HG03064 (cell line): ENCODE measurements at regions not wholly inside any gene's neighbourhood (a gene's known extent, or its start where the extent isn't known, plus 50 kb on each side); places are given as distances from the start of the nearest gene placed in this dataset.

Source experiments
- ATAC-seq: cut with Tn5 transposase; IDR thresholded peaks from one replicate; pipeline ENCODE4 v1.9.1; 2021; ENCODE audit warnings: low read depth; ENCODE audit not compliant: unreplicated experiment

DNA sequence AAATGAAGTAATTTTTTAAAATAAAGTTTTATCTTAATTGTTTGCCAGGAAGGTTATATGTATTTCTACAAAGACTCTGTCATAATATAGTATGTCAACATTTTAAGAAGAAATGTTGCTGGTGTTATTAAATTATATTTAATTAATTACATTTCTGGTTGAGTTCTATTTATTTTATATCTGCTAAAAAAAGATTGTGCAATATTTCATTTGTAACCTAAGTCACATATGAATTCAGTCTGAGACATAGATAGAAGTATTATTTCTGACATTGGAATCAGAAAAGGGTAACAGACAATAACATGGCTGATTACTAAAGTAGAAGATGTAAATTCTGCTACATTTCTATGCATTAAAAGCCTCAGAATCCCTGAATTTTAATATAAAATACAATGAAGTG is 1985.1 kb downstream of the C4orf33 start:
- no peak for ATAC-seq

DNA sequence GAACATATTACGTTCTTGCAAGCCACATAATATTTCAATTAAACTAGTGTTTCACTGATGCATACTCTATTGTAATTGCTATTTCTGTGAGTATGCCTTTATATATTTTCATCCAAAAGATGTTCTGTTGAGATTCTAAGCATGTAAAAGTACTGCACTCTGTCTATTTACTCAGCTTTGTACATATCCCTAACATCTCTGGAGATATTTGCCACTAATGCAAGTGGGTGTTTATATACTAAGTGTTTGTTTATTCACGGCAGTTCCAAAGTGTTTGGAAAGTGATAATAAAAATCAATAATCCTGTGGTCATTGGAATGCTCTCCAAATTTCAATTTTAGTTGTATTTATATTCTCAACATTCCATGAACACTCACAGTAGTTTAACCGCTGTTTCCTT is 1989.0 kb downstream of the C4orf33 start:
- ATAC-seq: no peak

DNA sequence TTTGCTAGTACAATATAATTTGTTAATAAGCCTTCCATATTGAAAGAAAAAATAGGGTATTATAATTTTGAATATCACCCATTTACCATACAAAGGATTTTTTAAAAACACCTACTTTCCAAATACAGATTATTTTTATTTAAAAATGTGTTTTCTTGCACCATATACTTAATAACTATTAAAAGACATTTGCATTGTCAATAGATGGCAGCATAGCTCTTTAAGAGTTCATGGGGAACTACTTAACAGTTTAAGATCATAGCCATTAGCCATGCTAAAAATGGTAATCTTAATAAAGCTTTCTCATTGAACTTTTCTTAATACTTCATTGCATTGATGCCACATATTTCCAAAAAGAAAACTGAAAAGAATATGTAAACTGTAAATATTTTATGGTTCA is 1995.9 kb downstream of the C4orf33 start:
- no peak for ATAC-seq

DNA sequence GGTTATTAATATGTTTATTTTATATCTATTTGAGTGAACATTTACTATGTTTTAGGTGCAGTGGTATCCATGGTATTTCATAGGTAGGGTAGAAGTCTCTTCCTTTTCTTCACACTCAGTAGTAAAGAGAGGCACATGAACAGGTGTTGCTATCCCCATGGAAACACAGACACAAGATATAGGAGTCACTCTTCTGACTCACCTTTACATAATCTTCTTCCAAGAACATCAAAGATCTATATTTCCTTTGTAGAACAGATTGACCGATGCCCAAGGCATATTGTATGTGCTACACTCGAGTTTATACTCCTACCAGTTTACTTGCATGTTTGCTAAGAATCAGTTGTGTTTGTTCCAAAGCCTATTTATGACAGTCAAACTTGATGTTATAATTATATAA is 1997.4 kb downstream of the C4orf33 start:
- no peak for ATAC-seq

DNA sequence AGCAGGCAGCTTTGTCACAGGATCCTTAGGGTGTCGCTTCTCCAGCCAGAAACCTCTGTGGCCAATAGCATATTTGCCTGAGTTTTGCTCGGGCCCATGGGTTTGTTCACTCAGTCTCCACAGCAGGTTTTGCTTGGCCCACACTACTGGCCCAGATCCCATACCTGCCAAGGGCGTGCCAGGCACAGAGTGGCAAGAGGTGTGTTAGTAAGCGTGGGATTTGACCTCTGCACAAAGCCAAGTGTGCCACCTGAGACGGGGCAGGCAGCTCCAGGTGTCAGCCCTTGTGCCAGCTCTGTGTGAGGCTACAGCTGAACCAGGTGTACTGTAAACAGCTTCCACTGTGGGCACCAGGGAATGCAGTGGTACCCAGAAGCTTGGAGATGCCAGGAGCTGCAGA is 2003.0 kb downstream of the C4orf33 start:
- no peak for ATAC-seq

DNA sequence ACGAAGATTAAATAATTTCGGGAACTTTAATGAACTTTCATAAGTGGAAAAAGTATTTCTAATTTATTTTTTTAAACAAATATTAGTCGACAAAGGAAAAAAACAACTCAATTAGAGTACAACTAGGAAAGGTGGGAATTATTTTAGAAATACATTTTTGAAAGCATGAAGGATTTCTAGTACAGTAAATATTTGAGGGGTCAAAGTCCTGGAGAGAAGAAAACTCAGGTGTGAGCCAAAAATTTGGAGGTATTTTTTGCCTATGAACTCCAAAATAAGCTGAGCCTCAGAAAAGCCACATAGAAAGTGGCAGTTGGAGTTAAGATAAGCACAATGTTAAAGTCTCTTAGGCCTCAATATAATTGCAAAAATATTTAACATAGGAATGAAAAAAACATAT is 2017.3 kb downstream of the C4orf33 start:
- ATAC-seq: no peak

DNA sequence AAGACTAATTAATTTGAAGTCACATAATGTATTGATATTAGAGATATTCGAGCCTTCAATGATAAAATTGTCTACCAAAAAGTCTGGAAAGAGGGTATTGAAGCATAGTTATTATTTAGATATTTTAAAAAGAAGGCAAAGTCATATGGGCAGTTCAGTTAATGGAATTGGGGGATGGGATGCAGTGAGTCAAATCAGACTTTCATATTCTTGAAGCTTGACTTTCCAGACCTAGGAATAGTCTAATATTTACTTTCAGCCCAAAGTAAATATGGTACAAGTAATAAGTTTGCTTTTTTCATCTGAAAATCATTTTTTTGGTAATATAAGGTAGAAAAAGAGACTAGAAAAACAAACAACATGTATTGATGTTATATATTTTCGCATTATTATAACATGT is 2017.8 kb downstream of the C4orf33 start:
- ATAC-seq: no peak

DNA sequence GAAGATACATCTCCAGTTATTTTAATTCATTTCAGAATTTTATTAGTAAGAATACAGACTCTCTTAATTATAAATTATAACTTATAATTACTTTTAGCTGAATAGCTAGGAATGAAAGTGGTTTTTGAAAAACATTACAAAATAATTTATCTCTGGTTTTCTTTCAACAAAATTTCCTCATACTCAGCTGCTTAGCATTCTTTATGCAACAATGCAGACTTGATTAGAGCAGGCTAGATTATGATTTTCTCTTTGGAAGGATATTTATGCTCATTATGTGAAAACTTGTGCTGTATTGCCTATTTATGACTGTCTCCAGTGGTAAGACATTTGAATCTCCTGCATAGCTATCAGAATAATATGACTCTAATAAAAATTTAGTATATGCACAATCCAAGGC is 2023.7 kb downstream of the C4orf33 start:
- ATAC-seq: no peak

DNA sequence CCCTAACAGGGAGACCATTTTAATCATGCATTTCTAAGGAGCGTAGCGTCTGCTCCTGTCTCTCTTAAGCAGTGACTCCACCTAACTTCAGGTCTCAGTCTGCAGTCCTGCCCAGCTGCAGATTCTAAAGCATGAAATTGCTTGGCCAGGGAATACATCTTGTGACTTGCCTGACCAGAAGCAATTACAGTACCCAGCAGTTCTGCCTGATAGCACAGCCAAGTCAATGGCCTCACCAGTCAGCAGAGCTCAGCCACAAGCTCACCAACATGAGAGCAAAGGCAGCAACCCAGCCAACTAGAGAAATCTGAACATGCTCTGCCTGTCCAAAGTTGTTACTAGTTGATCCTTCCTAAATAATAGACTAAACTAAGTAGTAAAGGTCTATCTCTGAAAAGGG is 2011.9 kb upstream of the PCDH10 start:
- ATAC-seq: no peak

DNA sequence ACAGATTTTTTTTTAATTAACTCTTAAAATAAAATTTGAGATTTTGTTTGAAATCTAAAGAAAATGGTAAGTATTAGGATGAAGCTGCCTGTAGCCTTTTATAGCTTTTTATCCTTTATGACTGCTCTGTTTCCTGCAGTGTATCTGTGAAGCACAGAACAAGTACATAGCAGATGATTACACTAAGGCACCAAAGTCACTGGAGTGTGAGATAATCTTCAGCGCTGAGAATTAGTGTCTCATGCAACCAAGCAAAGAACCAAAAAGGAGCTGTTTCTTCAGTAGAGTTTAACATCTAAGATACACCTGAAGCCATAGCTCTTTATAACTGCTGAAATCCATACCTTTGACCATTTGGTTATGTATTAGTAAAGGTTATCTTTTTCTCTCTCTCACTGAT is 1989.8 kb upstream of the PCDH10 start:
- no peak for ATAC-seq

DNA sequence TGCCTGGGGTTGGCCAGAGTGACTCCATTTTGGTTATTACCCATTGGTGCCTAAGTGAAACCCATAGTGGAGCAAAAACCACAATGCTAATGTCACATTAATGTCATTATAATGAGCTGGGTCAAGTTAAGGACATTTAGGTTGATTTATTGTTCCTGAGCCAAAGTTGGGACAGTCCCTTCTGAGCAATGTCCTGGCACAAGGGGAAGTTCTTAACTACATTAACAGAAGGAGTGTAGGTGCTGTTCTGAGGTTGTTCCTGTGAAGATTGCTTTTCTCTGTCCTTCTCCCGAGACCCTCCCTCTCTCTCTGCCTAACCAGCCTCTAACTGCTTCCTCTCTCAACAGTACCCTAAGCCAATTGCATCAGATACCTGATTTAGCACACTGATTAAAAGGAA is 1956.8 kb upstream of the PCDH10 start:
- no peak for ATAC-seq

DNA sequence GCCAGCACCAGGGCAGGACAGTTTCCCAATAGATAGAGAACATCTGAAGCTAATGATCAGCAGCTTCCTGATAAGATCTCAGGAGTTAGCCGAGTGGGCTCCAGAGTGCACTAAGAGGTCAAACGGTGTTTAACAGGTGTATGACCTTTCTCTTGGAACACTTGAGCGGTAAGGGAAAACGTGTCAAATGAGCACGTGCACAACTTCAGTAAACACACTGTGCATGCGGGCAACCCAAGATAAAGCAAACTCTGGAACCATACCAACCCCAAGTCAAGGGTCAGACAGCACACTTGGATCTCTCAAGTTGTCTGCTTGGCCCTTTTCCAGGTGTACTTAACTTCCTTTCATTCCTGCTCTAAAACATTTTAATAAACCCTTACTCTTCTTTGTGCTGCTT is 1941.5 kb upstream of the PCDH10 start:
- no peak for ATAC-seq

DNA sequence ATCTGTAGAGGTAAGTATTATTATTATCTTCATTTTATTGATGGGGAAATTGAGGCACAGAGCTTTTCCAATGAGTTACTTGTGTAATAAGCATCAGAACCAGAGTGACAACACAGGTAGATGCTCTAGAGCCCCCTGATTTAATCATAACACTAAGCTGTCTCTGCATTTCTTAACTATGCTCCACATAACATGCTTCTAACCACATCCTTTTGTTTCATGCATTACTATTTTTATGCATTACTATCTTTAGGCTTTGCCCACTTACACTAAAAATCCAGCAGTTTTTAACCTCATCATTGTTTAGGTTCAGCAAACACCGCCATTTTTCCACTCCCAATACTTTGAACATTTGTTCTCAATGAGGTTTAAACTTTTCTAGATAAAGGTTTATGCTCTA is 1900.8 kb upstream of the PCDH10 start:
- no peak for ATAC-seq

DNA sequence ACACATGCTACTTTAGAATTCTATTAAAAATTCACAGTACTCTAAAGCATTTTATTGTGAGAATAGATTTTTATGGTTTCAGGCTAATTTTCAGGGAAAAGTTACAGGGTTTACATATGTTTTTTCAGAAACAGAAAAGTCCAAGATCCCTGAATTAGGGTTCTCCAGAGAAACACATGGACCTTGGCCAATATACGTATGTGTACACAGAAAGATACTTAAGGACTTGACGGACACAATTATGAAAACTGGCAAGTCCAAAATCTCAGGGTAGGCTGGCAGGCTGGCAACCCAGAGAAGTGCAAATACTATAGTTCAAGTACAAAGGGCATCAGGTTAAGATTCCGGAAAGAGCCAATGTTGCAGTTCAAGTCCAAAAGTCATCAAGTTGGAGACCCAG is 1897.8 kb upstream of the PCDH10 start:
- ATAC-seq: no peak

DNA sequence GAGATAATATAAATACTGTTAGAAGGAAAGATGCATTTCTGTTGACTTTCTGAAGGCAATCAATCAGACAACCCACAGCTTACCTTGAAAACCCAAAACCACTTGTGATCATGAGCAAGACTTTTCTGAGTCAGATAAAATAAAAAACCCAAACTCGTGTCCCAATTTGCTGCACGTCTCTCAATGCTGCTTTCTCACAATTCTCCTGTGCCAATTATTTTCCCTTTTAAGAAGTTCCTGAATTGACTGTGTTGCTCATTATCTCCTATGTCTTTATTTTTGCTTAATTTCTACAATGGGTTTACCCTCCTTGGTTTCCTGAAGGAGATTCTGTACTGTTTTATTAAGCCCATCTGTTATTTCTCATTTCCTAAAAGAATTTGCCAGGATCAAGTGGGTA is 1891.9 kb upstream of the PCDH10 start:
- no peak for ATAC-seq

DNA sequence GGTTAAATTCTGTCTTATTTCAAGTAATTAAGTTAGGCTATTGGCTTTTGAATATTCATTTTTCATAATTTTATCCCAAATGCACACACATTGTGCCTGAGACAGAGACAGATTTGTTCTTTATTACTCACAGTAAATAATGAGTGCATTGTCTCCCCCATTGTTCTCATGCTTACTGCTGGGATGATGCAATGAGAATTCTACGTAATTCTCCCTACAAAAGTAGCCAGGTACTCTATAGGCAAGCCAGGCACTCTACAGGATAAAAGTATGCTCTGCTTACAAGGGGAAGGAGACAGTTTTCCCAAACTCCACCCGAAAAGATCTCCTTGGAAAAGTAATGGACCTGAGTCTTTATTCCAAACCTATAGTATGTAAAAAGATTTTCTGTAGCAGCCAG is 1890.7 kb upstream of the PCDH10 start:
- no peak for ATAC-seq

DNA sequence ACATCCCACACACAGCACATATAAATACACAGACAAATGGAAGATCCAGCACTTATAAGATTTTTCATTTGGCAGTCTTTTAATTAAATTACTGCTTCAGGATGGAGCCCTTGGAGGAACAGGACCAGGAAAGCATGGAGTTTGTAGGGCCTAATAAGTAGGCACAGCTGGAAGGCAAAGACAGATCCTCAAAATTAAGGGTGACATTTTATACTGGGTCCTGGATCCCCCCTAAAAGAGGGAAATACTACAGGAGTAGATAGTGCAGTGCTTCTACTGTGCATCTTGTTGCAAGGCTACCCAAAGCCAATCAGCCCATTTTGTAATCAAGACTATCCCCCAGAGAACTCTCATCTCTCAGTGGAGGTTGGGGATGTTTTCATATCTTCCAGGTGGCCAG is 1860.7 kb upstream of the PCDH10 start:
- no peak for ATAC-seq

DNA sequence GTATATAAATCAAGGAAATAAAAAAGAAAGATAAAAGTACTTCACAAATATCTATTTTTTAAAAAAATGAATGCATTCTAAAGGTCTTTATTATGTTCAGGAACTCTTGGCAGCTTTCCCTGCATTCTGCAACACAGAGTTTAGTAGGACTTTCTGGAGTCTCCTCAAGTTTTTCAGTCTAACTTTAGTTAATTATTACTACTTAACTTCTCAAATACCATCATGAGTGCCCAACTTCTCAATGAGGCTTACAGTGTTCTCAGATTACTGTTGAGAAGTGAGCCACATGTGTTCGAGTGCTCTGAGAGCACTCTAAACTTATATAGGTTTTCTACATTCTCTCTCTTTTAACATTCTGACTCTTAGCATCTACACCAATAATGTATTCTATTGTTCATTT is 1852.9 kb upstream of the PCDH10 start:
- ATAC-seq: no peak

DNA sequence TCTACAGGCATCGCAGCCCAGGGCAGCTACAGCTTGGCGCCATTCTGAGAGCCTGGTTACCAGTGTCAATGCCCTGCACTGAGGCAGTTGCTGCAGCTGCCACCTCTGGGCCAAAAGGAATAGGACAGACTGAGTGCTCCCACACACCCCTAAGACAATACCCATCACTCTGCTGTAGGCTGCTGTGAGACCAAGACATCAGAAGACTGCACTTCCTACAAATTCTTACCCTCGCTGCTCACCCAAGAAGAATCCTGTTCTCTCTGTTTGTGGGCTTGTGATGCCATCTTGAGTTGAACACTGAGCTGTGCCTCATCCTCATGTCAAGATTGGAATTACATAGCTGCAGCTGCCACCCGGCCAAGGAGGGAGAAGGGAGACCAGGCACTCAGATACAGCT is 1847.0 kb upstream of the PCDH10 start:
- ATAC-seq: no peak

DNA sequence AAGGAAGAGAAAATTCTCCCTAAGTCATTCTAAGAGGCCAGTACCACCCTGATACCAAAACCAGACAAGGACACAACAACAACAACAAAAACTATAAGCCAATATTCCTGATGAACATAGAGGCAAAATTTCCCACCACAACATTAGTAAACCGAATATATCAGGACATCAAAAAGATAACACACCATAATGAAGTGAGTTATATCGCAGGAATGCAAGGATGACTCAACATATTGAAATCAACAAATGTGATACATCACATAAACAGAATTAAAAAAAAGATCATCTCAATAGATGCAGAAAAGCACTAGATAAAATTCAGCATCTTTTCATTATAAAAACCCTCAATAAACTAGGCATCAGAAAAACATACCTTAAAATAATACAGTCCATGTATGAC is 1844.4 kb upstream of the PCDH10 start:
- ATAC-seq: no peak

DNA sequence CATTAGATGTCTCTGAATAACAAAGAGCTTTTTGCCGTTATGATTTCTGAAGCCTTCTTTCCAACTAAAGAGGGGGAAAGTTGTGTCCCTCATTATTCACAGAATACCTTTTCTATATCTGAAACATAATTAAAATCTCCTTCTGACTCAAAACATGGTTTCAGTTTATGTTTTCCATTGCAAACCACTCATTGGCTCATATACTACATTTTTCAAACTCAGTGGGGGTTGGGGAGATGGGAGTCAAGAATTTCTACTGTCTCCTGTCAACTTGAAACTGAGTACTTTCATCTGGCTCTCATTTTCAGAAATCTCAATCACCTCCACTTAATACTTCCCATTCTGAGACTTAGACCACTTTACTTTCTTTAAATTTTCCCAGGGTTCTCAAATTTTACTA is 1839.5 kb upstream of the PCDH10 start:
- ATAC-seq: no peak

DNA sequence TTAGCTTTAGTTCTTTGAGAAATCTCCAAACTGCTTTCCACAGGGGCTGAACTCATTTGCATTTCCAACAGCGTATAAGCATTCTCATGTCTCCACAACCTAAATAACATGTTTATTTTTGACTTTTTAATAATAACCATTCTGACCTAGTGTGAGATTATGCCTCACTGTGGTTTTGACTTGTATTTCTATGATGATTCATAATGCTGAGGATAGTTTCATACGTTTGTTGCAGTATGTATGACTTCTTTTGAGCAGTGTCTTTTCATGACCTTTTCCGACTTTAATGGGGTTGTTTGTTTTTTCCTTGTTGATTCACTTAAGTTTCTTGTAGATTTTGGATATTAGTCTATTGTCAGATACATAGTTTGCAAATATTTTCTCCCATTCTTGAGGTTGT is 1833.0 kb upstream of the PCDH10 start:
- ATAC-seq: no peak

DNA sequence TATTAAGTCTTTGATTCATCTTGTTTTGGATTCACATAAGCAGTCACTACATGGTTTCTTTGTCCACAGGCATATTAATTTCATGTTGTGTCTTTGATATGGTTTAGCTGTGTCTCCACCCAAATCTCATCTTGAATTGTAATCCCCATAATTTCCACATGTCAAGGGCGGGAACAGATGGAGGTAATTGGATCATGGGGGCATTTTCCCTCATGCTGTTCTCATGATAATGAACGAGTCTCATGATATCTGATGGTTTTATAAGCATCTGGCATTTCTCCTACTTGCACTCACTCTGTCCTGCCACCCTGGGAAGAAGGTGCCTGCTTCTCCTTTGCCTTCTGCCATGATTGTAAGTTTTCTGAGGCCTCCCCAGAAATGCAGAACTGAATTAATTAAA is 1811.2 kb upstream of the PCDH10 start:
- no peak for ATAC-seq

DNA sequence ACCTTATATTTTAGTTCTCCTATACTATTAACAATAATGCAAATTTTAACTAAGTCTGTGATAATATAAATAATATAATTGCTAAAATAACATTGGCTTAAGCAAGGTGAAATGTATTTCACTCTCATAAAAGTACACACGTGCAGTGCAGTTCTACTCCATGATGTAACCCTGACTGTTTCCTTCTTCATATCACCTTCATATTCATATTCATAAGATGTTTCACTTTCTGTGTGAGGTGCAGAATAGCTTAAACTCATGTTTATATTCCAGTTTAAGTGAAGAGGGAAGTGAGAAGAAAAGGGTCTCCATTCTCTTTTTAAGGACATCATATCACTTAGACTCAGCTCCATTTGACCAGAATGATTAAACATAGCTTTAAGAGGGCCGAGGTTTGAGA is 1810.0 kb upstream of the PCDH10 start:
- ATAC-seq: no peak
